HG02642 (cell line): ENCODE measurements at regions not wholly inside any gene's neighbourhood (a gene's known extent, or its start where the extent isn't known, plus 50 kb on each side); places are given as distances from the start of the nearest gene placed in this dataset.
"Not testable (repeated sequence)": the region's sequence is repeated elsewhere in the genome, so short reads cannot be mapped to it uniquely, and the experiment has no call there.

ENCODE experiments used
- ATAC-seq: cut with Tn5 transposase; IDR thresholded peaks from one replicate; pipeline ENCODE4 v1.9.1; 2021; ENCODE audit warnings: mild to moderate bottlenecking; ENCODE audit not compliant: unreplicated experiment, poor library complexity

DNA sequence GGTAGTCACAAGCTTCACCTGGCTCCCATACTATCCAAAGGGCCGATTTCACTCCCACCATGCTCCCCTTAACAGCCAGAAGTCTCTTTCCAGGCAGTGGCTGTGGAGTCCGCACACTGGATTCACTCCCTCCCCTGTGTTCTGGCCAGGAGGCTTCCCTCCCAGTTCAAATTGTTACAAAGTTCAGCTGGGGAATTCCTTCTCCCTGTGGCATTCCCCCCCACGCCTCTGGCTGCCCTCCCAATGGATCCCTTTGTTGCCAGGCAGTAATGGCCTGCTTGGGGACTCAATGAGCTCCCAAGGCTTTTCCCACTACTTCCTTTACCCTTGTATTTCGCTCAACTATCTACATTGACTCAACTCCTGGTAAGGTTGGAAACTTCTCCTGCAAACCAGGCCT, 1921.4 kb upstream of the PCDH20 start:
- ATAC-seq, result no peak

DNA sequence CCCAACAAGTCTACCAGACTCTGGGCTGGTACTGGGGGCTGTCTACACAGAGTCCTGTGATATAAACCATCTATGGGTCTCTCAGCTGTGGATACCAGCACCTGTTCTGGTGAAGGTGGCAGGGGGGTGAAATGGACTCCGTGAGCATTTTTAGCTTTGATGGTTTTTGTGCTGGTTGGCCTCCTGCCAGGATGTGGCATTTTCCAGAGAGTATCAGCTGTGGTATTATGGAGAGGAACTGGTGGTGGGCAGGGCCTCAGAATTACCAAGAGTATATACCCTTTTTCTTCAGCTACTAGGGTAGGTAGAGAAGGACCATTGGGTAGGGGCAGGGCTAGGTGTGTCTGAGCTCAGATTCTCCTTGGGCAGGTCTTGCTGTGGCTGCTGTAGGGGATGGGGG, 1920.9 kb upstream of the PCDH20 start:
- ATAC-seq, result no peak

DNA sequence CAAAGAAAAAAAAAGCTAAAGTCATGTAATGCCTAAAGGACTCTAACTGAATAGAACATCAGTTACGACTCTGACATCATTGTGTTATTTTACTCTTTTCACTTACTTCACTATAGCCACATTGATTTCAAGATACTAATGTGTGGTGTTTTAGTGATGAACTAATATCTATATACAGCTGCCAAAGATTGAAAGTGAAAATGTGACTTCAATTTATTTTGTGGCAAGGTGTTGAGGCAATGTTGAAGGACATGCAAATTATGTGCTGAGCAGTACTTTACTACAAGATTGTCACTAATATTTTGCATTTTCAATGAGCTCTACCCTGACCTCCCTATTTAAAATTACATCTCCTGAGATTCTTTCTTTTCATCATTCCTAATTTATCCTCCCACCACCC, 1911.9 kb upstream of the PCDH20 start:
- no peak for ATAC-seq

DNA sequence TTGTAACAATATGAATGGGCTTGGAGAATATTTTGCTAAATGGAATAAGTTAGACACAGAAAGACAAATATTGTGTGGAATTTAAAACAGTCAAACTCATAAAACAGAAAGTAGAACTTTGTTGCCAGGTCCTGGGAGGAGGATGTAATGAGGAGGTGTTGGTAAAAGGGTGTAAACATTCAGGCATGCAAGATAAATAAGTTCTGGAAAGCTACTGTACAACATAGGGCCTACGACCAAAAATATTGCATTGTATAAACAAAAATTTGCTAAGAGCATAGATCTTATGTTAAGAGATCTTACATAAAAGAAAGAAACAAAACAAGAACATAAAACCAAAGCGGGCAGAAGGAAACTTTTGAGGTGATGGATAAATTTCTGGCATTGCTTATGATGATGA, 1907.8 kb upstream of the PCDH20 start:
- no peak for ATAC-seq

DNA sequence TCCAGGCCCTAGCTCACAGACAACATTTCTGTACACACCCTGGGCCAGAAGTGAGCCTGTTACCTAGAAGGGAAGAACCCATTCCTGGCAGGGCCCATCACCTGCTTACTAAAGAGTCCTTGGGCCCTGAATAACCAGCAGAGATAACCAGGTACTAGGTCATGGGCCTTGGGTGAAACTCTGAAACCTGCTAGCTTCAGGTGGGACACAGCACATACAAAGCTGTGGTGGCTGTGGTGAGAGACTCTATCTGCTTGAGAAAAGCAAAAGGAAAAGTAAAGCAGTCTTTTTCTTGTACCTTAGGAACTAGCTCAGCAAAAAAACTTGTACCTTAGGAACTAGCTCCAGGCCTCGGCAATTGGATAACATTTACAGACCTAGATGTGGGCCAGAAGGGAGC, 1895.9 kb upstream of the PCDH20 start:
- ATAC-seq, result no peak

DNA sequence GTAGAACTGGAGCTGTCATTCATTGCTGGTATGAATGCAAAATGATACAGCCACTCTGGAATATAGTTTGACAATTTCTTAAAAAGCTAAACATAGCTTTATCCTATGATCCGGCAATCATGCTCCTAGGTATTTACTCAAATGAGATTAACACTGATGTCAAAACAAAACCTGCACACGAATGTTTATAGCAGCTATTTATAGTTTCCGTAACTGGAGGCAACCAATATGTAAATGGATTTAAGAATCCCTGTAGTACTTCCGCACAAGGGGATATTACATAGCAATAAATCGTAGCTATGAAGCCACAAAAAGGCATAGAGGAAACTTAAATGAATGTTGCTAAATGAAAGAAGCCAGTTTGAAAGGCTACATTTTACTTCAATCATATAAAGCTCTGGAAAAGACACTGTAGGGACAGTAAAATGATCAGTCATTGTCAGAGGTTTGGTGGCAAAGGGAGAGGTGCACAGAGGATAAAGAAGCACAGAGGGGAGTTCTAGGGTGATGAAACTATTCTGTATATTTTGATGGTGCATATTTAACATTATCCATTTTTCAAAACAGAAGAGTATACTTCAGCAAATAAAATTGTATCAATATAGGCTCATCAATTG, 1893.0 kb upstream of the PCDH20 start:
- ATAC-seq, result no peak

DNA sequence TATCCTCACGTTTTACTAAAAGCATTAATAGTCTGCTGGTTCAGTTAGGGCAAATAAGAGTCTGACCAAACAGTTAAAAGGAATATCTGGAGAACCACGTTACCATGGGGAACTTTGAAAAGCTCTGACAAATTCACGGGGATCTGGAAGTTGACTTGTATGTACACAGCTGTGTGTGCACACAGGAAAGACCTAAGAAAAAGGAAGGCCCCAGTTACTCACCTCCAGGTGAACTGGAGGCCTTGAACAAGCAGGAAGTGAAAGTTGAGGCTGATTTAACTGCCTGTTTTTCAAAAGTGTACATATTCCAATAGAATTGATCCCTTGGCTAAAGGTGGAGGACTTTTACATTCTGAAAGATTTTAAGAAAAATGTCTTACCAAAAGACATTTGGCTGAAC, 1891.6 kb upstream of the PCDH20 start:
- ATAC-seq, result peak; percentile 52

DNA sequence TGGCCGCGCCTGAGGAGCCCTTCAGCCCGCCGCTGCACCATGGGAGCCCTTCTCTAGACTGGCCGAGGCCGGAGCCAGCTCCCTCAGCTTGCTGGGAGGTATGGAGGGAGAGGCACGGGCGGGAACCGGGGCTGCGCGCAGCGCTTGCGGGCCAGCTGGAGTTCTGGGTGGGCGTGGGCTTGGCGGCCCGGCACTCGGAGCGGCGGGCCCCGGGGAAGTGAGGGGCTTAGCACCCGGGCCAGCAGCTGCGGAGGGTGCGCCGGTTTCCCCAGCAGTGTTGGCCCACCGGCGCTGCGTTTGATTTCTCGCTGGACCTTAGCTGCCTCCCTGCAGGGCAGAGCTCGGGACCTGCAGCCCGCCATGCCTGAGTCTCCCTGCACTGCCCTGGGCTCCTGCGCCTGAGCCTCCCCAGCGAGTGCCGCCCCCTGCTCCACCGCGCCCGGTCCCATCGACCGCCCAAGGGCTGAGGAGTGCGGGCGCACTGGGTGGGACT, 1890.0 kb upstream of the PCDH20 start:
- no peak for ATAC-seq

DNA sequence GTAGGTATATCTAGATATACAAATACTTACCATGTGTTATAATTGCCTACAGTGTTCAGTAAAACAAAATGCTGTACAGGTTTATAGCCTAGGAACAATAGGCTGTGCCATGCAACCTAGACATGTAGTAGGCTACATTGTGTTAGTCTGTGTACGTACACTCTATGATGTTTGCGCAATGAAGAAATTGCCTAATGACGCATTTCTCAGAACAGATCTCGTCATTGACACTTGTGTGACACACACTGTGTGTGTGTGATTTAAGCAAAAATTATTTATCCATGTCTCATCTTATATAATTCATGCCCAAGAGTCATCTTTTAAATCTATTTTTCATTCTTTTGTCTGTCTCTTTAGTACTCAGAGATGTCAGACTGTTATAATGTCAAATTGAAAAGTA, 1888.8 kb upstream of the PCDH20 start:
- no peak for ATAC-seq

DNA sequence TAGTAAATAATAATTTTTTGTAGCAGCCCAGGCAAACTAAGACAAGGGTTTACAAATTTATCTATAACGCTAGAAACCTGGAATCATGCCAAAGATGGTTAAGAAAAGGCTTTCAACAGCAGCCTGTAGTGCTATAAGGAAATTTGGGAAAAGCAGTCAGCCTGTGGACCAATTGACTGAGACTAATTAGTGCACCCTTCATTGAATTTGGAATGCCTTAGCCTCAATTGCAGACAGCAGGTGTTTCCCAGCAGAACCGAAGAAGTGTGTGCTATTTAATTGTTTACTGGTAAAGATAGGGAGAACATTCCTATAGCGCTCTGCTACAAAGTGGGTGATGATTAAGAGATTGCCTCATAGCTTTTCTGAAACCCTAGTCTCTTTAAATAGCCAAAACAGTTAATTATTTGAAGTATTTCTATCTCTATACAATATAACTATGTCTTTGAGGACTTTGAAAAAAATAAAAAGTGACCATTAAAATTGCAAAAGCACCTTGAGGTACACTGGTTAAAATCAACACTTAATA, 1884.3 kb upstream of the PCDH20 start:
- no peak for ATAC-seq

DNA sequence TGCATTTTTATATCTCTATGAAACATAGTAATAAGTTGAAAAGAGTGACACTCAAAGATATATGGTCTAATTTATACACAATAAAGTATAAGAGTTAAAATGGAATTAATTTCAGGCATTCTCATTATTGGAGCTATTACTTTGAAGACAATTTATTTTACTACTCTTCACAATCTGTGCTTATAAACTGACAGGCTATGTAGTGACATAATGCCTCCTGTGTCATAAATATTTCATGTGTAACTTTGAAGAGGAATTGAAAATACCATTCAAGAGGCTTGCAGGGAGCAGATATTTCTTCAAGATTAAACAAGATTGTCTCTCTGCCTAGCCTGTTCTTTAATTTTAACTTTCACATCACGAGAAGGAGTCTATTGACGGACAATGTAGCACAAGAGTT, 1881.5 kb upstream of the PCDH20 start:
- ATAC-seq, result no peak

DNA sequence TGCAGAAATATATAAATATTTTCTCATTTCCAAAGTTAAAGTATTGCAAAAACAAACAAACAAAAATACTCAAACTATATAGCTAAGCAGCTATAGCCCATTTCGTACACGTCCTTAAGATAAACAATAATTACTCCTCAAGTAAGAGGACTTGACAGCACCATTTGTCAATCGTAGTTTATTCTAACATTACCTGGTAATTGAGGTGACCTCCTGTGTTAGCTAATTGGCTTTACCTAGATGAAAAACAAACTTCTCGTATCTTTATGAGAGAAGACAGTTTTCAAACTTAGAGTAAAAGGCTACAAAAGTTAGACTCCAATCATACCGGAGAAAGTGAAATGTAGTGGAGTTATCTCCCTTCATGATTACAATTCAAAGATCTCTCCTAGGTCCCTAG, 1876.1 kb upstream of the PCDH20 start:
- ATAC-seq, result no peak

DNA sequence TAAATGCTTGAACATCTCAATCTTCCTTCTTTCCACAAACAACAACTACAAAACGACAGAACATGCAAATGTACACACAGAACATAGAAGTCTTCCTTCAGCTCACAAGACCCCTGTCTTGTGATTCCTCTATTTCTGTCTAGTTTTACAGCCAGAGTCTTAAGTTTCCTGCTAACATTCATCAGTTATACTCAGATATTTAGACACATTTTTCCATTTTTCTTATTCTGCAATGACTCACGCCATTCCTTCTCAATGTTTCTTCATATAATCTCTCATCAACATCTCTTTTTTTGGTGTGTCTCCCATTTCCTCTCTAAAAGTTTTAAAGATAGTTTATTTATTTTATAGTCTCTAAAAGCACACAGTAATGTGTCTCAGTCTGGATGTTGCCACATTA, 1872.9 kb upstream of the PCDH20 start:
- no peak for ATAC-seq

DNA sequence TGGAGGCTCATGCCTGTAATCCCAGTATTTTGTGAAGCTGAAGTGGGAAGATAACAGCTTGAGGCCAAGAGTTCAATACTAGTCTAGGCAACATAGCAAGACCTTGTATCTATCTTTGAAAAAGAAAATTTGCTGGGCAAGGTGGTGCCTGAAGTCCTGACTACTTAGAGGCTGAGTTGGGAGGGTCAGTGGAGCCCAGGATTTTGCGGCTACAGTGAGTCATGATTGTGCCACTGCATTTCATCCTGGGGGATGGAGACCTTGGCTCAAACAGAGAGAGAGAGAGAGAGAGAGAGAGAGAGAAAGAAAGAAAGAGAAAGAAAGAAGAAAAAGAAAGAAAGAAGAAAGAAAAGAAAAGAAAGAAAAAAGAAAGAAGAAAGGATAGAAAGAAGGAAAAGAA, 1872.3 kb upstream of the PCDH20 start:
- no peak for ATAC-seq

DNA sequence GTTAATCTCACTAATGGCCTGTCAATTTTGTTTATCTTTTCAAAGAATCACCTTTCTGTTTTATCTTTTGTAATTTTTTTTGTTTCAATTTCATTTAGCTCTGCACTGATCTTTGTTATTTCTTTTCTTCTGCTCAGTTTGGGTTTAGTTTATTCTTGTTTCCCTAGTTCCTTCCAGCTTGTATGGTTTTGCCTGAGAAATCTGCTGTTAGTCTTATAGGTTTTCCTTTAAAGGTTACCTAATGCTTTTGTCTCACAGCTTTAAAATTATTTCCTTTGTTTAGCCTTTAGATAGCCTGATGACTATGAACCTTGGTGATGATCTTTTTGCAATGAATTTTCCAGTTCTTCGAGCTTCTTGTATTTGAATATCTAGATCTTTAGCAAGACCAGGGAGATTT, 1869.8 kb upstream of the PCDH20 start:
- ATAC-seq, result no peak

DNA sequence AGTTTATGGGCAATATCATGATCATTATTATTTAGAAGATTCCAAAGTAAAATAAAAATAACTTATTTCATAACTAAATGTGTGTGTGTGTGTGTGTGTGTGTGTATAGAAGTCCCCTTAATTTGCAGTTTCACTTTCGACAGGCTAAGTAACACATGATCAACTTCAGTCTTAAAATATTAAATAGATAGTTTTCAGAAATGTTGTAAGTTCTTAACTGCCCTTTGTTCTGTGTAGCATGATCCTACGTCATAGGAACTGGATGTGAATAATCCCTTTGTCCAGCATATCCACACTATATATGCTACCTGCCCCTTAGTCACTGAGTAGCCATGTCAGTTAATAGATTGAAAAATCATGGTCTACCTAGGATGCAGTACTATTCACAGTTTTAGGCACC, 1863.5 kb upstream of the PCDH20 start:
- no peak for ATAC-seq

DNA sequence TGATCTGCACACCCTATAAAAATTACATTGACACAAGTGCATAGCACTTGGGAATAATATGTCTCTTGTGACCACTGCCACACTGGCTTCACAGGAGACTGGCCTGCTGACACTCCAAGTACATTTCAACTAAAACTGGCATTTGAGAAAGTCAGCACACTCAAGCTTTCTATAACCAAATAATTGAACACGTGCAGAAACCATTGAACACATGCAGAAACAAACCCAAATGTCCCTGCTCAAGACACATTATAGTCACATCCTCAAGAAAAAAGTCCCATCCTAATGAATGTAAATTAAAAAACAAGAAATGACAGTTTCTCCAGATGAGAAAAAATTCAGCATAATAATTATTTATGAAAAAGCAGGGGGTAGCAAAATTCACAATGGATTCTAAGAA, 1859.1 kb upstream of the PCDH20 start:
- ATAC-seq, result no peak

DNA sequence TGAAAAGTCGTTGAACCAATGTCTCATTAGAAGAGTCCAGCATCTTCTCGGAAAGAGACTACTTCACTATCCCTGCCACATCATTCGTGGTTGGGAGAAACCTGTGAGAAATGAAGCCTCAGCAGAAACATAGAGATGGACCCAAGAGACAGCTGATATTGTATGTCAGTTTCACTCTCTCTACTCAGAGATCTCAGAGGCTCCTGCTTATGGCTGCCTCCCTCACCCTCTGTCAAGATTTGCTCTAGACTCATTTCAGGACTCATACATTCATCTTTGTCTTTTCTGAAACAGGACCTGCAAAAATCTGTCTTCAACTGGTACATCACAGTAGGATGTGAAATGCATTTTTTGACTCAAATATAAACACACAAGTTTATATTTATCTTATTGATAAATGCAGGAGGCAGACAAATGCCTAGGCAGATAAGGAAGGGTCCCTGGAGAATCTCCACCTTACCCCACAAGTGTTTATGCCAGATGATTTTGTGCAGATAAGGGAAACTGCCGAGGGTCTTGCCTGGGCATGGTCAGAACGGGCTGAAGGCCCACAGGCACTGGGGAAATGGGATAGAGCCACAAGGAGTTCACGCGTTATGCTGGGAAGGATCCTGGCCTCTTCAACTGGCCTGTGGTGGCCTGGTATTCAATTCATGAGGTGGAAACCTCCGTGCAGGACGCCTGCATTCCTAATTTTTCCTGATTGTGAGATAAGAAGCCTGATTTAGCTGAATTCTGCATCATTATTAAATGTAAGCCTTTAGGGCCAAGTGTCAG, 1834.0 kb upstream of the PCDH20 start:
- ATAC-seq, result no peak

DNA sequence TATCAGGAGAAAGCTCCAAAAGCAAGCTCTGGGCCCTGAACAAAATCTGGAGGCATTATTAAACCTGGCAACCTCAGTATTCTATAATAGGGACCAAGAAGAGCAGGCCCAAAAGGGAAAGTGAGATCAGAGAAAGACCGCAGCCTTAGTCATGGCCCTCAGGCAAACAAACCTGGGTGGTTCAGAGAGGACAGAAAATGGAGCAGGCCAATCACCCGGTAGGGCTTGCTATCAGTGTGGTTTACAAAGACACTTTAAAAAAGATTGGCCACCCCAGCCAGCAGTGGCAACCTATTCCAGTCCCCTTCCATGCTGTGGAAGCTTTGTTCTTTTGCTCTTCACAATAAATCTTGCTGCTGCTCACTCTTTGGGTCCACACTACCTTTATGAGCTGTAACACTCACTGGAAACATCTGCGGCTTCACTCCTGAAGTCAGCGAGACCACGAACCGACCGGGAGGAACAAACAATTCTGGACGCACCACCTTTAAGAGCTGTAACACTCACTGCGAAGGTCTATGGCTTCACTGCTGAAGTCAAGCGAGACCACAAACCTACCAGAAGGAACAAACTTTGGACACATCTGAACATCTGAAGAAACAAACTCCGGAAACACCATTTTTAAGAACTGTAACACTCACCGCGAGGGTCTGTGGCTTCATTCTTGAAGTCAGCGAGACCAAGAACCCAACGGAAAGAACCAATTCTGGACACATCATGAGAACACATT, 1821.2 kb upstream of the PCDH20 start:
- not testable (repeated sequence) for ATAC-seq

DNA sequence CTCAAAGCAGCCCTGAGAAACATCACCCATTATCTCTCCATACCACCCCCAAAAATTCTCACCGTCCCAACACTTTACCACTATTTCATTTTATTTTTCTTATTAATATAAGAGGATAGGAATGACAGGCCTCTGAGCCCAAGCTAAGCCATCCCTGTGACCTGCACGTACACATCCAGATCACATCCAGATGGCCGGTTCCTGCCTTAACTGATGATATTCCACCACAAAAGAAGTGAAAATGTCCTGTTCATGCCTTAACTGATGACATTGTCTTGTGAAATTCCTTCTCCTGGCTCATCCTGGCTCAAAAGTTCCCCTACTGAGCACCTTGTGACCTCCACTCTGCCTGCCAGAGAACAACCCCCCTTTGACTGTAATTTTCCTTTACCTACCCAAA, 1802.9 kb upstream of the PCDH20 start:
- ATAC-seq, result not testable (repeated sequence)

DNA sequence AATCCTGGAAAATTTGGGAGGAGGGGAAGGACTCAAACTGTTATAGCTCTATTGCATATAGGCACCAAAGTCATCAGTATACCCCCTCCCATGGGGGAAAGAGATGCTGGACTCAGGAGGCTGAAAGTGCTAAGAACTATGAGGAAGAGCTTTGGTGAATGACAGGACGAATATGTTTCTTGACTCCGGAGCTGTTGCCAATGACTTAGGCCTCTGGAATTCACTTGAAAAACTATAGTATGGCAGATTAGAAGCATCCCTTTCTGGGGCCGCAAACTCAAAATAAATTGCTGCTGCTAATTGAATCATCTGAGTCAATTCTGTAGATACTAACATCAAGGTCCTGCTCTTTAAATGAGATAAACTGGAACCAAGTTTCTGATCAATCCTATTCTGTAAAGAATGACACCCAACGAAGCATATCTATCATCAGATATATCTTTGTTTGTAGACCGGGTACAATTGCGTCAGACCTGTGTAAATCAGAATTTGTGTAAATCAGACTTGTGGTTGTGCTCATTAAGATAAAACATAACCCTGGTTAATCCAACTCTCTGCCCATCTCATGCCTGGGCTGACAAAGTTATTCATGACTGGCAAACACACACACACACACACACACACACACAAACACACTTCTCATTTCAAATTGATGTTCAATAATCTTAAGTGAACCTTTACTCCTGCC, 1793.8 kb upstream of the PCDH20 start:
- ATAC-seq, result no peak
